Ishikawa (cell line): ENCODE measurements at regions not wholly inside any gene's neighbourhood (a gene's known extent, or its start where the extent isn't known, plus 50 kb on each side); places are given as distances from the start of the nearest gene placed in this dataset.

Experiments
- CREB1 ChIP-seq: IDR thresholded peaks from 2 replicates; pipeline ENCODE4 v1.6.1; 2012; ENCODE audit warnings: low read depth
- RAD21 ChIP-seq: IDR thresholded peaks from 2 replicates; pipeline ENCODE4 v1.6.1; 2012; ENCODE audit warnings: low read depth
- TEAD4 ChIP-seq: IDR thresholded peaks from 2 replicates; pipeline ENCODE4 v1.6.1; 2012

GRCh38 chr10:123375738-123376137 lies 221.5 kb downstream of the BUB3 start:
- no peak for TF ChIP-seq RAD21
- TF ChIP-seq CREB1: no peak
- TF ChIP-seq TEAD4: no peak
